ENCODE measurements at regions not wholly inside any gene's neighbourhood (a gene's known extent, or its start where the extent isn't known, plus 50 kb on each side); places are given as distances from the start of the nearest gene placed in this dataset.

DNA sequence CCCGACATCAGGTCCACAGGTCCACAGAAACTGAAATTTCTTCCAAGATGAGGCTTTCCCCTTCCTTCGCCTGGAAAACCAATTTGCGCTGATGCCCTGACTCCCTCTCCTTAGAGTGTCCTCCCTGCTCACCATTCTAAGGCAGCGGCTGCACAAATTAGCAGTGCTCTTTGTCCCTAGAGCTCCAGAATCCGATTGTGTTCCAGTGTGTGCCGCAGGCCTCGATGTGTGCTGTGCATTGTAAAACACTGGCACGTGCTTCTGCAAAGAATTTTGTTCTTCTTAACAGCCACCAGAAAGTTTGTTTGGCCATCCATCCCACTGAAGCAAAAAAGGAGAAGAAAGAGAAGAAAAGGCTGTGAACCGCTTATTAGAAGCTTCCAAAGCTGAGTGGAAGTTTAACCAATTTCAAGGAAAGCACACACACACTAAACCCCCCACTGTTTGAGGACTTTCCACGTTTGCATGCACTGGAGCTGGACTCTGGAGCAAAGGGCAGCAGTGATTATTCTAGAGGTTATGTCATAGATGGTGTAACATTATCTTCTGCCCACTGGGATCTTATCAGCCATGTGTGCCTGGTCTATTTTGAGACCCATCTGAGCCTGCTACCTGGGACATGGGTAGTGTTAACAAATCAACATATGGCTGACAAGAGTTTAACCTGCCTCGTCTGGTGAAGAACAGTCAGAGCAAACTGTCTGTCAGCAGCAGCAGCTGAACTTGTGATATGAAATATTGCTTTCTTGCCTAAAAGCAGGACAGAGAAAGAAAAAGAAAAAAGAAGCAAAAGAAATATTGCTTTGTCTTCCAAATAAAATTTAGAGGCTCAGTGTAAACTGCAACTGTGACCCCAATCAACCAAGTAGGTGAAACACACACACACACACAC is 64.9 kb upstream of the RREB1 start:
- no peak for ATAC-seq
- TF ChIP-seq ZFP3 (CRISPR knock-in tag; IDR thresholded peaks at IDR 0.05) (no peak), ARNTL (CRISPR knock-in tag; IDR thresholded peaks at IDR 0.05; ENCODE audit: borderline replicate concordance, low read depth) (no peak), ZNF70 (CRISPR knock-in tag; IDR thresholded peaks at IDR 0.05) (no peak), ZNF8 (CRISPR knock-in tag; IDR thresholded peaks at IDR 0.05) (no peak), CSRNP3 (CRISPR knock-in tag; IDR thresholded peaks at IDR 0.05) (no peak), TCF4 (CRISPR knock-in tag; IDR thresholded peaks at IDR 0.05; ENCODE audit: borderline replicate concordance) (no peak), ISL1 (CRISPR knock-in tag; IDR thresholded peaks at IDR 0.05) (no peak), OSR1 (CRISPR knock-in tag; IDR thresholded peaks at IDR 0.05) (no peak), PATZ1 (CRISPR knock-in tag; IDR thresholded peaks at IDR 0.05; ENCODE audit: borderline replicate concordance) (no peak), SNAI2 (CRISPR knock-in tag; IDR thresholded peaks at IDR 0.05) (no peak), RARB (CRISPR knock-in tag; IDR thresholded peaks at IDR 0.05) (no peak), CSDC2 (CRISPR knock-in tag; IDR thresholded peaks at IDR 0.05) (no peak), BACH2 (CRISPR knock-in tag; IDR thresholded peaks at IDR 0.05; ENCODE audit: borderline replicate concordance) (no peak), ESRRG (CRISPR knock-in tag; IDR thresholded peaks at IDR 0.05) (no peak), ZC3H10 (CRISPR knock-in tag; IDR thresholded peaks at IDR 0.05) (no peak)
- TF ChIP-seq, protein P1, sequence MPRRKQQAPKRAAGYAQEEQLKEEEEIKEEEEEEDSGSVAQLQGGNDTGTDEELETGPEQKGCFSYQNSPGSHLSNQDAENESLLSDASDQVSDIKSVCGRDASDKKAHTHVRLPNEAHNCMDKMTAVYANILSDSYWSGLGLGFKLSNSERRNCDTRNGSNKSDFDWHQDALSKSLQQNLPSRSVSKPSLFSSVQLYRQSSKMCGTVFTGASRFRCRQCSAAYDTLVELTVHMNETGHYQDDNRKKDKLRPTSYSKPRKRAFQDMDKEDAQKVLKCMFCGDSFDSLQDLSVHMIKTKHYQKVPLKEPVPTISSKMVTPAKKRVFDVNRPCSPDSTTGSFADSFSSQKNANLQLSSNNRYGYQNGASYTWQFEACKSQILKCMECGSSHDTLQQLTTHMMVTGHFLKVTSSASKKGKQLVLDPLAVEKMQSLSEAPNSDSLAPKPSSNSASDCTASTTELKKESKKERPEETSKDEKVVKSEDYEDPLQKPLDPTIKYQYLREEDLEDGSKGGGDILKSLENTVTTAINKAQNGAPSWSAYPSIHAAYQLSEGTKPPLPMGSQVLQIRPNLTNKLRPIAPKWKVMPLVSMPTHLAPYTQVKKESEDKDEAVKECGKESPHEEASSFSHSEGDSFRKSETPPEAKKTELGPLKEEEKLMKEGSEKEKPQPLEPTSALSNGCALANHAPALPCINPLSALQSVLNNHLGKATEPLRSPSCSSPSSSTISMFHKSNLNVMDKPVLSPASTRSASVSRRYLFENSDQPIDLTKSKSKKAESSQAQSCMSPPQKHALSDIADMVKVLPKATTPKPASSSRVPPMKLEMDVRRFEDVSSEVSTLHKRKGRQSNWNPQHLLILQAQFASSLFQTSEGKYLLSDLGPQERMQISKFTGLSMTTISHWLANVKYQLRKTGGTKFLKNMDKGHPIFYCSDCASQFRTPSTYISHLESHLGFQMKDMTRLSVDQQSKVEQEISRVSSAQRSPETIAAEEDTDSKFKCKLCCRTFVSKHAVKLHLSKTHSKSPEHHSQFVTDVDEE (CRISPR knock-in tag; IDR thresholded peaks at IDR 0.05), result no peak
- TF ChIP-seq, protein P2, sequence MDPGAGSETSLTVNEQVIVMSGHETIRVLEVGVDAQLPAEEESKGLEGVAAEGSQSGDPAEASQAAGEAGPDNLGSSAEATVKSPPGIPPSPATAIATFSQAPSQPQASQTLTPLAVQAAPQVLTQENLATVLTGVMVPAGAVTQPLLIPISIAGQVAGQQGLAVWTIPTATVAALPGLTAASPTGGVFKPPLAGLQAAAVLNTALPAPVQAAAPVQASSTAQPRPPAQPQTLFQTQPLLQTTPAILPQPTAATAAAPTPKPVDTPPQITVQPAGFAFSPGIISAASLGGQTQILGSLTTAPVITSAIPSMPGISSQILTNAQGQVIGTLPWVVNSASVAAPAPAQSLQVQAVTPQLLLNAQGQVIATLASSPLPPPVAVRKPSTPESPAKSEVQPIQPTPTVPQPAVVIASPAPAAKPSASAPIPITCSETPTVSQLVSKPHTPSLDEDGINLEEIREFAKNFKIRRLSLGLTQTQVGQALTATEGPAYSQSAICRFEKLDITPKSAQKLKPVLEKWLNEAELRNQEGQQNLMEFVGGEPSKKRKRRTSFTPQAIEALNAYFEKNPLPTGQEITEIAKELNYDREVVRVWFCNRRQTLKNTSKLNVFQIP (CRISPR knock-in tag; IDR thresholded peaks at IDR 0.05; ENCODE audit: borderline replicate concordance, low read depth), result no peak

GRCh38 chr6:7045331-7045730 is 62.4 kb upstream of the RREB1 start:
- no peak for ATAC-seq

More at GRCh38 chr6:7045331-7045730, 62.4 kb upstream of the RREB1 start:
- no peak for TF ChIP-seq ZC3H10 (CRISPR knock-in tag; IDR thresholded peaks at IDR 0.05)
- no peak for TF ChIP-seq ZFP30 (CRISPR knock-in tag; IDR thresholded peaks at IDR 0.05)
- TF ChIP-seq OSR1 (CRISPR knock-in tag; IDR thresholded peaks at IDR 0.05), result no peak
- TF ChIP-seq, protein P1 (CRISPR knock-in tag; IDR thresholded peaks at IDR 0.05), result no peak
- TF ChIP-seq BACH2 (CRISPR knock-in tag; IDR thresholded peaks at IDR 0.05; ENCODE audit: borderline replicate concordance), result no peak
- no peak for TF ChIP-seq CSDC2 (CRISPR knock-in tag; IDR thresholded peaks at IDR 0.05)
- no peak for TF ChIP-seq ARNTL (CRISPR knock-in tag; IDR thresholded peaks at IDR 0.05; ENCODE audit: borderline replicate concordance, low read depth)
- no peak for TF ChIP-seq GLIS3 (CRISPR knock-in tag; IDR thresholded peaks at IDR 0.05)
- no peak for TF ChIP-seq ZNF70 (CRISPR knock-in tag; IDR thresholded peaks at IDR 0.05)
- TF ChIP-seq CREB5 (CRISPR knock-in tag; IDR thresholded peaks at IDR 0.05; ENCODE audit: low read depth), result no peak
- TF ChIP-seq ISL1 (CRISPR knock-in tag; IDR thresholded peaks at IDR 0.05), result no peak
- no peak for TF ChIP-seq SNAI2 (CRISPR knock-in tag; IDR thresholded peaks at IDR 0.05)
- no peak for TF ChIP-seq CSRNP3 (CRISPR knock-in tag; IDR thresholded peaks at IDR 0.05)
- TF ChIP-seq PPARA (CRISPR knock-in tag; IDR thresholded peaks at IDR 0.05; ENCODE audit: borderline replicate concordance), result no peak

All from SK-N-SH treated with all-trans-retinoic acid at 6 μM for 48 hours (cell line).